ENCODE measurements at regions not wholly inside any gene's neighbourhood (a gene's known extent, or its start where the extent isn't known, plus 50 kb on each side); places are given as distances from the start of the nearest gene placed in this dataset.

DNA sequence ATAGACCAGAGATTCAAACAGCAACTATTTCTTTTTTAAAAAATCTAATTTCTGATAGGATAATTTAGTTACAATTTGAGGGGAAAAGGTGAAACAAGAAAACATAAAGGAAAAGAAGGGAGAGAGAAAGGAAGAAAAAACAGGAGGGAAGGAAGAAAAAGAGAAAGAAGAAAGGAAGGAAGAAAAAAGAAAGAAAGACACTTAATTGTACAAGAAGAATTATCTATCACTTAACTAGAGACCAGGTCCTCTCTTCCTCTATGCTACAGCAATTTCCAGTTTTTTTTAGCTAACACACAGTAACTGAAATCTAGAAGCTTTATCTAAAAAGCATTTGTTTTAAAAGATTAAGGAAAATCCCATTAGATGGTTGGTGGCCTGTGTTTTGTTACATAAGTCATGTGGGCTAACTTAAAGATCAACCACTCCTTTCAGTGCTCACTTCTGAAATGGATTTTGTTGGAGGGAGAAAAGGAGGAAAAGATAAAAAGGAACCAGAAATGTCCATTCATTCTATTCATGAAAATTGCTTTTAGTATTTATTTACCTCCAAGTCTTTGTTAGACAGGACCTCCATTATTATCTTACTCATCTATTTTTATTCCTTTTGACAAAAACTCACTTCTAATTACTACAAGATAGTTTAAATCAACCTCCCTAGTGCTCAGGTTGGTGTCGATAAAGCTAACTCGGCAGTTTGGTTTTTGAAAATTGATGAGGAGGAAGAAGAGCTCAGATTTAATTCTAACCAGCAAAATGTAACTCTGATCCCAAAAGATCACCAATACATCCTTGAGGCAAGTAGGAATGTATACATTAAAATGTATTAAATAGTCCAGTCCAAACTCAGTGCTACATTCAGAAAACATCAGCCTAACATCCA, 251.5 kb upstream of the FN1 start:
- no peak for DNase-seq (ENCODE audit: low spot score)

DNA sequence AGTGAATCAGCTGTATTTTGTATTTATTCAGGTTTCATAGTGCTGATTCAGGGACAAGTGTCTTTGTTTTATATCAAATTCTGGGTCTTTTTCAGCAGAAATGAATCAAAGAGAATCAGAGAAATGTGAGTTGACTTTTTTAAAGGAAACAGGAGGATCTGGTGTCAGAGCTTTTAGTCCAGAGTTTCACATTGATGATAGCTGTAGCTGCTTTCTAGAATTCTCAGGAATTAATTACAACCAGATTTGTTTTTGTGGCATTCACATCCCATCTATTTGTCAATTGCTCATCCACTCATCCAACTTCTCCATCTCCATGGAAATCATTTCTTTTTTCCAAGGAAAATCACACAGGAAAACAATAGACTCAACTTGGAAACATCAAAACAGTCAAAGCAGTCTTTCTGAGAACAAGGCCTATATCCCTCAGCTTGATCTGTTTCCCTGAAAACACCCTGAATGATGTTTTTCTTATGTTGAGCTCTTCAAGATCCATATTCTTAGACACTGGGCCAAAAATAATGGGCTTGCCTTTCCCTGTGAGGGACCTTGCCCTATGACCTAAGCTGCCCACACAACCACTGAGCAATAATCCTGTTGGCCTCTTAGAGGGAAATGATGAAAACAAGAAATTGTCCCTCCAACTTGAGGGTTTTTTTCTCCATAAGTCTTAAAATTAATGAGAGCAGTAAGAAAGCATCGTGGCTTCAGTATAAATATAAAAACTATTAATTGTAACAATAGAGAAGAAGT, 249.5 kb upstream of the FN1 start:
- DNase-seq (ENCODE audit: low spot score) = no peak

DNA sequence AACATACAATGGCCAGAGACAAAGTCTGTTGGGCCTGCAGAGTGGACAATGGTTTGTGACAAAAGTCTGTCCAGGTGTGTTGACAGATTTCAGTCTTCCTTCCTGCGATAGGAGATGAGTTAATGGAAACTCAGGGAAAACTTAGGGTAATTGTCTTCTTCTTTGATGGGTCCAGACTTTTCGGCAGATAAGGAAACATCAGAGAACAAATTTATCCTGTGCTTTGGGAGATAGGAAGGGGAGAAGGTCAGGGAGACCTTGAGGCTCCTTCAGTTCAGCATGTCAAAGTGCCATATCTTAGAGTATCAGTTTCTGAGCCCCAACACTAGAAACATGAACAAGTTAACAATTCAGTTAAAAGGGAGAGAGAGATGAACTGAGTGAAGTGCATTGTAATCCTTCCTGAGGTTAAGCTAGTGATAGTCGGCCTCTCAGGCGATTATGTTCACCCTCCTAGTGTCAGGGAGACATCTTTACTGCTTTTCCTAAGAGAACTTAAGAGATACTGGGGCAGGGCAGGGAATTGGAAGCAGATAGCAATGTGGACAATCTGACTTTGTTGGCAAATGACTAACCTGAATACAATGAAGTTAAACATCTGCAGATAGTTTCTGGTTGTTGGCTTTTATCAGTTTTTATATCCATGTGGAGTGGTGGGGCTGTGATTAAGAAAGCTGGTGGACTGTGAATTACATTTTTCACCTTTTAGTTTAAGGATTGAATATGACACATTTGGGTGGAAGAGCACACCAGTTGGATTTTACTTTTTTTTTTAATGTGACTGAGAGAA, 248.8 kb upstream of the FN1 start:
- no peak for DNase-seq (ENCODE audit: low spot score)

DNA sequence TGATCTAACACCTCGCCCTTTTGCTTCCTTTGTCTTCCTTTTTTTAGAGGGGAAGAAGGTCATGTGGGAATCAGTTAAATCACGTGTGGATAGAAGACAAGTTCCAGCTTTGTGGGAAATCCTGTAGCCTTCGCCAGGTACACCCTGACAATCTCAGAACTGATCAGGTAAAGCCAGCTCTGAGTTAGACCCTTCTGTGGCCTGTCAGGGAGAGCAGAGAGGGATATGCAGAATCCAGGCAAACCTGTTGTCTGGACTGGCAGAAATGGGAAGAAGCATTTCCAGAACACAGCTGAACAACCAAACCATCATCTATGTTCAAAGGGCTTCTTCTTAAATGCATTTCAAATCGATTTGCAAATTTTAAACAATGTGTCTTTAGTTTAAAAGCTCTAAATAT, 247.4 kb upstream of the FN1 start:
- no peak for DNase-seq (ENCODE audit: low spot score)

DNA sequence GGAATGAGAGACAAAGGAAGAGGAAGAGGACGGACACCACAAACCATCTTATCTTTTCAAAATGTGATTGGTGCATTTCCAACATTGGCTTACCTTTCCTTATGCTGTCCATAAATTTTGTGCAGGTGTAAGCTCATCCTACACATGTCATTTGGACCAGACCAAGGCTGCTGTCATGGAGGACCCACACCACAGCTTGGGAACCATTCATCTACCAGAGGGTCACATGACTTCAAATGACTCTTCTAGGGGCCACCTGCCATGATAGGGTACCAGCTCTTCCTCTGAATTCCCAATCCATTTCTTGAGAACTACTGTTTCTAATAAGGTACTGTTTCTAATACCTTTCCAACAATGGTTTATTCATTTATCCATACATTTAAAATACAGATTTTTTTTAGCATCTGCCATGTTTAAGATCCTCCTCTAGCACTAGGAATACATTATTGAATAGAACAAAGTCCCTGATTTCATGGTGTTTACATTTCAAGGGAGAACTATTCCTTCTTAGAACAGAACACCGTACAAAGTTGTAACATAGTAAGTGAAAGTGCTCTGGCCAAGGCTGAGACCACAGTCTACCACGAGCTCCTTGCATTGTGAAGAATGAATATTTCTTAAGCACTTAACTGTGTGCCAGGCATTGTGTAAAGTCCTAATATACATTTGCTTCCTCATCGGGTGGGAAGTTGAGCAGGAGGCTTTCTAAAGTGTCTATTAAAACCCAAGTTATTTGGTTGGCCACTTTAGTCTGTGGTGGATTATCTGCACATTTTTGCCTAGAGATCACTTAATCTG, 246.1 kb upstream of the FN1 start:
- DNase-seq (ENCODE audit: low spot score) = no peak

DNA sequence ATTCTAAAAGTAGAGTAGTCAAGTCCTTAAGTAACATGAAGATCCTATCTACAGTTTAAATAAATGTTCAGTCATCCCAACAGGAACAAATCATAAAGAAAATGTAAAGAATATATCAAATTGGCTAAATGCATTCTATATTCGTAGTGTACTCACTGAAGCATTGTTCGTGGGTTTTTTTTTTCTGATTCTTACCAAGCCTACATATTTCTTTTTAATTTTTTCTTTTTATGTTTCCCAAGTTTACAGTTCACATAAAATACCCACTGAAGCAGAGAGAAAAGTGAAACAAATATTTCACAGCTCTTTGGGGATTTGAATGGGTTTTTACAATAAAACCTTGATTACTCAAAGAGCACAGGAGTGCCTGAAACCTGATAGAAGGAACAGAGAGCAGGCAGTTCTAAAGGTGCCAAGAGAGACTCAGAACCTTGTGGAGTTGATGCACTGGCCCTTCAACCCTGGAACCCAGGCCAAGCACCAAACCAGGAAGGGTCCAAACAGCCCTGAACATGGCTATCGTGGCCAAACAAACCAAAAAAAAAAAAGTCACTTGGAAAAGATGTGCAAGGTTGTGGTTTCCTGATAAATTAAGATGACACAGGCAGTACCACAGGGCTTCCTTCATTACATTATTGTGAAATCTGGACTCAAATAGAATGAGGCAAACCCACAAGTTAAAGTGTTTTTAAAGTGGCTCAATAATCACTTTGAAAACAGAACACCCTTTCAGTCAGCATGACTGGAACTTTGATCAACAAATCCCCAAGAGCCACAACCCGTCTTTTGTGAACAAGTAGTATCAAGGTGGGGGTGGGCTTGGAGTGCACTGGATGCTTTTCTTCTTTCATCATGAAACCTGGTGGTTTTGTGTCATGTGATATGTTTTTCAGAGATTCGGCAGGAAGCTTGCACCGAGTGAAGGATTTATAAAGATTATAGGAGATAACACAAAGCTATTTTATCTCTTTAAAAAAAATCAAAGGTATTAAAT, 245.0 kb upstream of the FN1 start:
- DNase-seq (ENCODE audit: low spot score) = no peak

DNA sequence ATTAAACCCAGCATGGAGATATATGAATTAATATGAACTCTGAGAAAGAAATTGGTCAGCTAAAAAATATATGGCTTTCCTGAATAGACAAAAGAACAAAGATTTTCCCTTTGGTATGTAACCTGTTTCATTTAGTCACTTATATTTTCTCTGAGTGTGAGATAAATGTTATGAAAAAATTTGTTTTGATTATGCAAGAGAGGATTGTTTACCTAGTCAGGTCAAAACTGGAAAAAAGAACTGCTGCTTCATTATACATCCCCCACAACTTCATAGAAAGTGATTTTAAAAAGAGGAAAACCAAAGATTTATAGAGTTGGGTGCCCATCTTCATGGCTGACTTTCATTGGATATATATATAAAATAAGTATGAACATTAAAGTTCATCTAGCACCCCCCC, 242.2 kb upstream of the FN1 start:
- no peak for DNase-seq (ENCODE audit: low spot score)

DNA sequence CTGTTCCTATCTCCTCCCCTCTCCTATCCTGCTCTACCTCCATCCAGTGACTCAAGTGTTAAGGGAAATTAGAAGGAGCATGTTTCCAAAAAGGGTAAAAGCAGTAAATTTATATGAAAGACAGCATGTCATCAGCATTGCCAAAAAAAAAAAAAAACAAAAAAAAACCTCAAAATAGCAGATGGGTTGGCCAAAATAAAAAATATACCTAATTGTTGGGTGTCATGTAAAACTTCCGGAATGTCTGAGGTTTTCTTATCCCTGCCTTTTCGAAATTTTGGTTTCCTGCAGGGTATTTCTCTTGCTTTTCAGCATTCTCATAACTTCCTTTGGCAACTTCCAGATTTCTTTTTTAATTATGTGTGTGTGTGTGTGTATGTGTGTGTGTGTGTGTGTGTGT, 241.6 kb upstream of the FN1 start:
- no peak for DNase-seq (ENCODE audit: low spot score)

DNA sequence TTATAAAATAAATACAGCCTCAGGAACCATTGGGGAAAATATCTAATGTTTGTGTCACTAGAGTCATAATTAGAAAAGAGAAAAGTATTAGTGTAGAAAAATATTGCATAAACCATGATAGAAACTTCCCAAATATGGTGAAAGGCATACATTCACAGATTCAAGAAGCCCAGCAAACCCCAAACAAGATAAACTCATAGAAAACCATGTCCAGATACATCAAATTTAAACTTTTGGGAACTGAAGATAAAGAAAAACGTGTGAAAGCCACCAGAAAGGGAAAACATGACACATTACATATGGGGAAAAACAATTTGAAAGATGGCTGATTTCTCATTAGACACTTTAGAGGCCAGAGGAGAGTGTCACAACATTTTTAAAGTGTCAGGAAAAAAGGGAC, 236.5 kb upstream of the FN1 start:
- DNase-seq (ENCODE audit: low spot score) = no peak

DNA sequence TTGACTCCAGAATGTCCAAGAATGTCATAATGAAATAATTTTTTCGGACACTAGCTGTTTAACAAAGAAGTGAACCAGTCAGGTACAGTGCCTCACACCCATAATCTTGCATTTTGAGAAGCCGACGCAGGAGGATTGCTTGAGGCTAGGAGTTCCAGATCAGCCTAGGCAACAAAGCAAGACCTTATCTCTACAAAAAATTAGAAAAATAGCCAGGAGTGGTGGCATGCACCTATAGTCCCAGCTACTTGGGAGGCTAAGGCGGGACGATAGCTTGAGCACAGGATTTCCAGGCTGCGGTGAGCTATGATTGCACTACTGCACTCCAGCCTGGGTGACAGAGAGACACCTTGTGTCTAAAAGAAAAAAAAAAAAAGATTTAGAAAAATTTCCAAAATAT, 235.8 kb upstream of the FN1 start:
- no peak for DNase-seq (ENCODE audit: low spot score)

DNA sequence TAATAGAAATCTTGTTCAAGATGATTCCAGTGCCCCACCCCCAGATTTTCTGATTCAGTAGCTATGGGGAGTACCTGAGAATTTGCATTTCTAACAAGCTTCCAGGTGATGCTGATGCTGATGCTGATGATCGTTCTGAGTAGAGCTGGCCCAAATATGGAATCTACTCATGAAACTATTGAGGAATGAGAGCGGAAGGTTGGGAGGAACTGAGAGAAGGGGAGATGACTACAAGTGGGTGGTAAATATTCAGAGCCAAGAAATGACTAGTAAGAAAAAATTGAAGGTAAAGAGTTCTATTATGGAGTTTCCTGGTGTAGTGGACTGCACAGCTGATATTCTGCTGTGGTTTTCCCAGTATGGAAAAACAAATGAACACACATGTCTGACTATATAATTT, 235.4 kb upstream of the FN1 start:
- no peak for DNase-seq (ENCODE audit: low spot score)

DNA sequence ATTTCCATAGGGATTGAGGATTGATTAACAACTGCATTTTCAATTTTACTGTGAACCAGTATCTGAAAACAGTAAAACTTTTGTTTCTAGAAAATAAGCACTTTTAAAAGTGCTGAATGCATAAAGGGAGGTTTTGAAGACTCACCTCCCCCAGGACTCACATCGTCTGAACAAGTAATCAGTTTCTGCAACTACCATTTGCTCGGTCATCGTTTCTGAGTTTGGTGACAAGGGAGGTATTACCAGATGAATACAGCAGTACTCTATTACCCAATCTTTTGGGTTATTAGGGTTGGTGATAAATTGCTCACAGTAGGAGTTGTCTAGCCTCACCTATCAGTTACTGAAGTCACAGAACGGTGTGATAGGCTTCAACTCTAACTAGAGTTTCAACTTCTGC, 234.5 kb upstream of the FN1 start:
- no peak for DNase-seq (ENCODE audit: low spot score)

DNA sequence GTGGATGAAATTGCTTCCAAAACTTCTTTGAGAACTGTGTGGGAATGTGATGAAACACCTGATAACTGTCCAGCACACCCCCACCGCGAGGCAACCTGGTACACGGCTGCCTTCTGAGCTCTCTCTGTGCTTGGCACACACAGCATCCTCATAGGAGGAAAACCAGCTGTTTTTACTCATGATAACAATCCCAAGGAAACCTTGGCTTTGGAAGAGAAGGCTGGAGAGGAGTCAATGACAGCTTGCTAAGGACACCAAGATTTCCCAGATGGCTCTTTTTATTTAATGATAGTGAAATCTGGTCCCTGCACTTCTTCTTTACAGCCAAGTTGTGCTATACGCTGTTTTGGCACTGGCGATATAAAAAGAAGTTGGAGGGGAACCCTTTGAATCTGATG, 232.5 kb upstream of the FN1 start:
- no peak for DNase-seq (ENCODE audit: low spot score)

DNA sequence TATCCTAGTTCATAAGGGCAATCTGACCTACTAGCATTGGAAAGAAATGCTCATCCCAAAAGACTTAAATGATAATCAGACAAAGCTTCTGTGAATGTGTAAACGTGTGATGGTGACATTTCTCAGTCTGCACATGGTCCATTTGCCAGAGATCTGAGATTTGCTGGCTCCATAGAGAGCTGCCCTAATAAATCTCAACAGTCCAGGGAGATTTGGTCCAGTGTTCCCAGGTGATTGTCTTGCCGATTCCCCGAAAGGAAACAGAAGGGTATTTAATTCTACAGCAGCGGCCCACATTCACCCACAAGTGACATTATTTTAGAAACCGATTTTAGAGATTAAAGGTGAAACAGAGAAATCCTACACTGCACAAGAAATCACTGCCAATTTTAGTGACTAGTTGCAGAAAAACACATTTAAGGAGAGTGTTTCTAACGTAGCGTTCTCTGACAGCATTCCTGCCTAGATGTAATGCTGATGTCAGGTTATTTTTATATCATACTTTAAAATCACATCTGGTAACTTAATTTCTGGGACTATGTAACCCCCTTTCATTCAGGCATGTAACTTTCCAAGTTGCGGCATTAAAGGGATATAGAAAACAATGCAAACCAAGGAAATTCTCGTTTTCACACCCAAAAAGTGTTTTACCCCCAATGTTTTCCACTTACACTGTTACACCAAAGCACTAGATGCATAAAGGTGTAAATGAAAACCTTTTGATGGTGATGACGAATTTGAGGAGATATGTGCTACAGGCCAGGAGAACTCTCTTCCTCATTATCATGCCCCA, 231.9 kb upstream of the FN1 start:
- DNase-seq (ENCODE audit: low spot score) = no peak

DNA sequence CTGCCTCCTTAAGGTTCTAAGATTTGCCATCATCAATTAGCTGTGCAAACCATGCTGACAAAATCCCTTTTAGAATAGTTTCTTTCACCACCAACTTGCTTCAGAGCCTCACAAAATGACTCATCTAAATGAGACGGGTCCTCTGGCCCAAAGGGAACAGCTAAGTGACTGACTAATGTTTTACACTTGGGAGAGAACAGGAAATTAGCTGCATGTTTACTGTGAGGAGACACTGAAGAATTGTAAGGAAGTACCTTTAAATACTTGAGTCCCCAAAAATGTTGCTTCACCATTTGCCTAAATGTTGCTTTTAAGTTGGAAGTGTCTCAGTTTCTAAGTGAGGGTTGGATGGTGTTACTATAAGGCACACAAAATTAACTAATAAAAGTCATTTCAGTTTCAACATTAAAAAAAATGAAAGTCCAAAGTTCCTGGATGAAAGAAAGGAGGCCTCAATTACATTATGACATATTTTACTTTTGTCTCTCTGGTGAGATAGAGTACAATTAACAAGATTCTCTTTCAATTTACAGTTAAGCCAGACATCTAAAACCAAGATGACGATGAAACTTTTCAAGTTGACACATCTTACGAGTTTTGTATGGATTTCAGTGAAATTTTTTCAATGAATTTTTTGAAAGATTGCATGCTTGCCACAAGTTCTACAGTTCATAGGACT, 229.1 kb upstream of the FN1 start:
- no peak for DNase-seq (ENCODE audit: low spot score)

DNA sequence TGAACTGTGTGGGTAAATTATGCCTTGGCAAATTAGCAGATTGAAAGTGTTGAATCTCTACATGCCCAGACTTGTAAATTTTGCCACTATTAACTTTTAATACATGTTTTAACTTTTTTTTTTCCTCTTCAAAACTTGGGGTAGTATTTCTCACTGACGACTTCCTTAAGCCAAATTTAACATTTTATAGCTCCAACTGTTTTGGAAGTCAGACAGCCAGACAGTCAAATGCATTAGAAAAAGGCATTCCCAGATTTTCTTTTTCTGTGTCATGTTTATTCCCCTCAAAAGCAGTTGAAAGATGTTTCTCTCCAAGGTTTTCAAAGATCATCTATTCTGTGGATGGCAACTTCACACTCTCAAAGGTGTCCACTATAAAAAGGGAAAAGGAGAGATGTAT, 226.8 kb upstream of the FN1 start:
- DNase-seq (ENCODE audit: low spot score) = no peak

DNA sequence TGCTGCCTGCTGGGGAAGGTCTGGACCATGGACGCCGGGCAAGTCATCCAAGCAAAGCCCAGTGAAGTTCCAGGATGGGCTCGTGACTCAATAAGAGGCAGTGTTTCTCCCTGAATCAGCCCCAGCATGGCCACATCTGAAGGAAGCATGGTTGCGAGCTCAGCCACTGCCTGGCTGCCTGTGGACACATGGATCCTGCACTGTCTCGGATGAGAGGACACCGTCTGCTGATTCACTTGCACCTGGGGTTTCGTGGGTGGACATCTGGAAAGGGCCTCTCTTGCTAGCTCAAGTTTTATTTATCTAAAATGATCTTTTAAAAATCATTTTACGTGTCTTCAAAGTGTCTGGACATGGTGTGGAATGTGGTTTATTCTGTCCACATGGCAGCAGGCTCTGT, 224.8 kb upstream of the FN1 start:
- DNase-seq (ENCODE audit: low spot score) = no peak

DNA sequence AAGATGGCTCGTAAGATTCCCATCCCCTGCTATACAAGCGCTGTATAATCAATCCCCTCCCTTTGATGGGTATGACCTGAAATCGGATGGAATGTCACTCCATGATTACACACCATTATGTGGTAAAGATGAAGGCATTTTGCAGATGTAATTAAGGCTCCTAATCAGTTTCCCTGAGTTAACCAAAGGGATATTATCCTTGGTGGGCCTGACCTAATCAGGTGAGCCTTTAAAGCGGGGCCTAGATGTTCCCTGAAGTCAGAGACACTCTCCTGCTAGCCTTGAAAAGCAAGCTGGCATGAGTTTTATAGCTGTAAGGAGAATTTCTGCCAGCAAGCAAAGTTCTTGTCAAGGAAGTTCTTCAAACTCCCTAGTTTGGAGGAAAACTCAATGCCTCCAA, 223.8 kb upstream of the FN1 start:
- no peak for DNase-seq (ENCODE audit: low spot score)

DNA sequence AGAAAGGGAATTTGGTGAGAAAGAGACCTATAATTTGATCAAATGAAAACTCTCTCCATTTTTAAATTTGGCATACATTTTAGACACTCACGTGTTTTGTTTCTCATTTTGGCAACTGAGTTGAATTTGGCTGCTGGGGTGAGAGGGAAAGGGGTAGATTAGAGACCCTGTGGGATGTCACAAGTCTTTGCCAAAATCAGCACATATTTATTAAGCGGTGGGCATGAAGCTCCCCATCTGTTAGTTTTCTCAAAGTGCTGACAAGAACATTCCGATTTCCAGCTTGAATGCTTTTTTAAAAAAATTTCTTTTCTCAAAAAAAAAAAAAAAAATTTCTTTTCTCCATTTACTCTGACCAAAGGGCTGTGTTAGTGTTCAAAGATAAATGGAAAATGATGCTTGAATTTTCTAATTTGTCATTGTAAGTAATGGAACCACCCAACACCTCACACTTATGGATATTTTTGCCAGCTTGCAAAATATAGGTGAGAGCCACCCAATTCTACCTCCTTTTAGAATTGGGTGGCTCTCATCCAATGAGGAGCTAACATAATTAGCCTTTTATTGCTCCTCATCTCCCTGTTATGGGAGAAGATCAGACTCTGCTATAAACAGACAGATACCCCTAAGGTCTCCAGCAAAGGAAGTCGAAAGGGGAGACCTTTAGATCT, 222.9 kb upstream of the FN1 start:
- DNase-seq (ENCODE audit: low spot score) = no peak
